DMS53 treated with DMSO at 0.1 percent for 48 hours (cell line): ENCODE measurements at regions not wholly inside any gene's neighbourhood (a gene's known extent, or its start where the extent isn't known, plus 50 kb on each side); places are given as distances from the start of the nearest gene placed in this dataset.
"Not testable (repeated sequence)": the region's sequence is repeated elsewhere in the genome, so short reads cannot be mapped to it uniquely, and the experiment has no call there.

Experiments used
- DNase-seq: peaks from one replicate; lab custom pipeline; 2025; ENCODE audit not compliant: unreplicated experiment; lab: John Stamatoyannopoulos, UW

DNA sequence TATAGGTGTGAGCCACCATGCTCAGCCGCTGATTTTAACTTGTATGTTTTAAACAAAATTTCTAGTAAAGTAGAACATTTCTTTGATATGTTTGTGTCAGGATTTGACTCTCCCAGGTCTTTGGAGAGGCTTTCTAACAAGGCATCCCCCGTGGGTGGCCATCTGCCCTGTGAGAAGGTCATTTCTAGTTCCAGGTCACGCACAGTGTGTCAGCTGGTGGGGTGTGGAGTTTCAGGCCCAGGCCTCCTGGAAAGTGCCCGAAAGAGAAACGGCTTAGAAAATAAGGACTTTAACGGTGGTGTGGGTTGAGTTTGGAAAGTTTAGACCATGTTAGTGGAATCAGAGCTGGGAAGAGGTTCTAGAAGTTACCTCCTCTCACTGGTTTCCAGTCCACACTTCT, 61.0 kb downstream of the SPDYE17 start:
- not testable (repeated sequence) for DNase-seq

DNA sequence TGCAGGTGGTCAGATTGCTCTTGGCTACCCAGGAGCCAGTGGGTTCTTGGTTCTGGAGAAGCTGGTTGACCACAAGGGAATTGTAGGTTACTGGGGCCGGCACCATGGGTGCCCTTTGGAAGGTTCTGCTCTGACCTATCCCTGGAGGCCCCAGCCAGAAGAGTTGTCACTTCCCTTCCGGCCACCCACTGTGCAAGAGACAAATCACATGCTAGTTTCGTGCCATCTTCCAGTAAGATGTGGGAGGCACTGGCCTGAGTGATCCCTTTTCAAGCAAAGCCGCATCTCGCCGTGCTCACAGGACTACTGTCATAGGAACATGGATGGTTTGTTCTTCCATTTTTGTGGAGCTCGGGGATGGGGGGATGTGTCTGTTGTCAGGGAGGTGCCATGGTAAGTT, 62.3 kb downstream of the SPDYE17 start:
- not testable (repeated sequence) for DNase-seq

DNA sequence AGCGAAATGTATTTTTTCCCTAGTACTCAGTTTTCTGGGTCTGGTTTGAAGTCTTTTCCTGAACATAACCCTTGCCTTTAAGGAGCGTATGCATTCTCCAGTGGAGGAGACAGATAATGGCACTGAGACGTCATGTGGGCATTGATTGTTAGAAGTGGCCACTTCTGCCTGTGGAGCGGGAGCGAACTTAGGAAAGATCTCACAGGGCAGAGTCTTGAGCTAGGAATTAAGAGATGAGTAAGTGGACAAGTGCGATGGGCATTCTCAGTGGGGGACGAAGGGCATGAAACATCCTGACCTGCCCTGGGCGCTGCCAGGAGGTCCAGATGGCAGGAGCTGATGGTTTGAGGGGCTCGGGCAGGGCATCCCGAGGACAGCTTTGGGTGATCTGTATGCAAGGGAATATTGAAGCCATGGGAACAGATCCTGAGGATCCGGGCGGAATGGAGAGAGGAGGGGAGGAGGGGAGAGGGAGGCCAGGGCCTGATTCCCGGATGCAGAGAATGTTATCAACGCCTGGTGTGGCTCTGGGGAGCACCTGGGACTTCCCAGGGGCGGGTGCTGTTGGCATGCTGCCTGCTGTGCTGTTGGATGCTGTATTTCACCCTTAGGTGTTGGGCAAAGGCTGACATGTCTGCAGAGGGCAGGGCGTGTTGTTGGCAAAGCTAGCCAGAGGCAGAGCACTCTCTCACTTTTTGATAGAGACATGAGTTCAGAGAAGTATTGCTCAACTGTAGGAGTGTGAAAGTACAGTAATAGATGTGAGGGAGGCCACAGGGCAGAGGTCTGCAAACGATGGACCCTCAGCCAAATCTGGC, 66.2 kb downstream of the SPDYE17 start:
- DNase-seq: not testable (repeated sequence)

DNA sequence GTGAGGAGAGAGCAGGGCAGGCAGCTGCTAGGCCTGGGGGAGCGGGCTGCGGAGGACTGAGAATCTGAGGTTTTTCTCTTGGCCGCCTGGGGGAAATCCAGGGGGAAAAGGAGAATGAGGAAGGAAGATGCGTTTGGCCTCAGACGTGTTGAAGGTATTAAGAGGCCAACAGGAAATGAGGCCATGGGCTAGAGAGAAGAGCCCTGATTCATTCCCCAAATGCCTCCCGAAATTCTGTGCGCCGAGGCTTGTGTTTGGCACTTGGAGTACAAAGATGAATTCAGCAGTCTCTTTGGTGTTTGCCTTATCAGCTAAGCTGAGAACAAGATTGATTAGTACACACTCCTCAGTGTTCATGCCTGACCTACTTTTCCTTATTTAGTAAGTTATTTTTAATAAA, 68.1 kb downstream of the SPDYE17 start:
- DNase-seq: not testable (repeated sequence)

DNA sequence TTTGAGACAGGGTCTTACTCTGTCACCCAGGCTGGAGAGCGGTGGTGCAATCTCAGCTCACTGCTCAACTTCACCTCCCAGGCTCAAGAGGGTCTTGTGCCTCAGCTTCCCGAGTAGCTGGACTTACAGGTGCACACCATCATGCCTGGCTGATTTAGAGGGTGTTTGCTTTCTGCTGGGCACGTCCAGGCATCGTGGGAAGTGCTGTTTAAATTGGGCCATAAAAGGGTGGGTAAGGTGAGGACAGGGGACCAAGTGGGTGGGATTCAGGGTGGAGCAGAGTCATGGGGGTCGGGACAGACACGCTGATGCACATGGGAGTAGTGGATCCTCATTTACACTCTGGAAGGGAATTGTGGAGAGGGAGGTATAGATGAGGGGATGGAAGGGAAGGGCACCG, 69.1 kb downstream of the SPDYE17 start:
- not testable (repeated sequence) for DNase-seq

DNA sequence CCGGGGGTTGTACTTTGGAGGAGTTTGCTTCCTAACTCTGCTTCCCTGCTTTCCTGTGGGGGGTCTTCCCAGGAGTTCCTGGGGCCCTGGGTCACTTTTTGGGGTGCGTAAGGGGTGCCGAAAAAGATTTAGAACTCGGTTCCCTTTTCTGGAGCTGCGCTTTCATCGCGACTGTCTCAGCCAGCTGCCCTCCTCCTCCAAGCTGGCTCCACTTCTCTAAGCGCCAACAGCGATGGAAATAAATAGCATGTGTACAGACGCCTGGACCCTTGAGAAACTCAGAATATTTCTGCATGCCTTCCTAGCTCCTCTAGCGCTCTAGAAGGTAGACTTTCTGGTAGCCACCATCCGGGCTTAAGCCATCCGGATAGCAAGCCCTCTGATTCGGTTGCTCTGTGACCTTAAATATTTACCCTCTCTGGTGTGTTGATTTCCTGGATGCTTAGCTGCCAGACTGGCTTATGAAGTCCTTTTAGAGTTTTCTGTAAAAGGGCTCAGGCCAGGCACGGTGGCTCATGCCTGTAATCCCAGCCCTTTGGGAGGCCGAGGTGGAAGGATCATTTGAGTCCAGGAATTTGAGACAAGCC, 71.7 kb downstream of the SPDYE17 start:
- not testable (repeated sequence) for DNase-seq

DNA sequence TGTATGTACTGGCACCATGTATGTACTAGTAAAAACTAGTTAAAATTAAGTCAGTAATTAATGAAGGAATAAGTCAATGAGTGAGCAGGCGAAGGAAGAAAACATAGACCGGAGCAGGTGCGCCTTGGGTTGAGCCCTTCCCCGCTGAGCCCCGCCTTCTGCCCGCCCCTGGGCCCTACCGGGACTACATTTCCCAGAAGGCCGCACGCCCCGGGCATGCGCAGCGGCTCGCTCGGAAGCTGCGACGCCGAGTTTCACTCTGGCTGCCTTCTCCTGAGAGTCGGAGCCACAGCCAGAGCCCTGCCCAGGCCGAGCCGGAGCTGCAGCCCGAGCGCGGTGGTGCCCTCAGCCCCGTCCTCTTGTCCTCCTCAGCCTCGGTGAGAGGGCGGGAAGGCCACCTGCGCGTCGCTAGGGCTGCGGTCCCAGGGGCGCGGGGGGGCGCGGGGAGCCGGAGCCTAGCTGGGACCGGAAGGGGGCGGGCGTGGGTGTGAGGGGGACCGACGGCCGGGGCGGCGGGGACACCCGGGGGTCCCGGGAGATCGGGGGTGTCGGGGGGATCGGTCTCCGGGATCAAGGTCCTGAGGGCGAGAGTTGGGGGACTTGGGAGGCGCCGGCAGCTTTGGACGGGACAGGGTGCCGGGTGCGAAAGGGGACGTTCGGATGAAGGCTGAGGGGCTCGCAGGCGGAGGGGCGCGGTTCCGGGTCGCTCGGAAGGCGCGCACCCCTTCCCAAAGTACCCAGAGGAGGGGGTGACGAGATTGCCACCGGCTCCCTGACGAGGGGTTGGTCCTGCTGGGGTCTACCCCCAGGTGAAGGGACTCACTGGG, 72.4 kb downstream of the SPDYE17 start:
- DNase-seq: not testable (repeated sequence)

DNA sequence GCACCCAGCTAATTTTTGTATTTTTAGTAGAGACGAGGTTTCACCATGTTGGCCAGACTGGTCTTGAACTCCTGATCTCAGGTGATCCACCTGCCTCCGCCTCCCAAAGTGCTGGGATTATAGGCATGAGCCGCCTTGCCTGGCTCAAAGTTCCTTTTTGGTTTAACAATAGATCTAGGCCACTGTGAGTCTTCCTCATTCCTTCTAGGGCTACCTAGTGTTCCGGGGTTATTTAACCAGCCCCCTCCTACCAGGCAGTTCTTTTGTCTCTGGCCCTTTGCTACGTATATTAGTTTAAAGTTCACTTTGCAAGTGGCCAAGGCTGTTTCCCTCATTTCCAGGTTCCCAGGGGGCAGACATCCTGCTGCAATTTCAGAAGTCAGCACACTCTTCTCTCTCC, 75.6 kb downstream of the SPDYE17 start:
- DNase-seq: not testable (repeated sequence)

DNA sequence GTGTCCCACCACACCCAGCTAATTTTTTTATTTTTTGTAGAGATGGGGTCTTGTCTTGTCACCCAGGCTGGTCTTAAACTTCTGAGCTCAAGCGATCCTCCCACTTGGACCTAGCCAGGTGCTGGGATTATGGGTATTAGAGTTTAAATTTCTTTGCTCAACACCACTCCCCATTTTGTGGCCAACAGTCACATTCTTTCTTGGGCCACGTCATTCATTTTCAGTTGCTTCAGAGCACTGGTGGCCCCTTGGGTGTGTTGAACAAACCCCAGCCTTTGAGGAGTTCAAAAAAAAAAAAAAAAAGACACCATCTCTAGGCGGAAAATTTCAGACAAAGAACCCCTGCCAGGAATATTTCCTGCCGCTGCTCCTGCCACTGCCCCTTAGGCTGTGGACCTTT, 77.0 kb downstream of the SPDYE17 start:
- DNase-seq: not testable (repeated sequence)

DNA sequence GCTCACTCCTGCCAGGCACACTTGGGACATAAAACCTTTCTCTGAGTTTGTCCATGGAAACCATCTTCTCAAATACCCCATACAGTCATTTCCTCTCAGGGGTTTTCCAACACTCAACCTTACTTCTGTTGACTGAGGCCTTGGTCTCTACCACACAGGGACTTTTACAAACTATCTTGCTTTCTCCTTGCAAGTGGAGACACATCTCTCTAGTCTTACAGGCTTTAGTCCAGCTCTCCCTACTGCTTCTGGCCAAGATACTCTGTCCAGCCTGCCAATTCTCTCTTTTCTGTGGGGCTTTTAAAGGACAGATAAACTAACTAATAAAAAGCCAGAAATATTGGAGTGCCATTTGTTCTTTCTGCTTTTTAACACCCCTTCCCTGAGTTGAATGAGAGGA, 87.6 kb downstream of the SPDYE17 start:
- not testable (repeated sequence) for DNase-seq

DNA sequence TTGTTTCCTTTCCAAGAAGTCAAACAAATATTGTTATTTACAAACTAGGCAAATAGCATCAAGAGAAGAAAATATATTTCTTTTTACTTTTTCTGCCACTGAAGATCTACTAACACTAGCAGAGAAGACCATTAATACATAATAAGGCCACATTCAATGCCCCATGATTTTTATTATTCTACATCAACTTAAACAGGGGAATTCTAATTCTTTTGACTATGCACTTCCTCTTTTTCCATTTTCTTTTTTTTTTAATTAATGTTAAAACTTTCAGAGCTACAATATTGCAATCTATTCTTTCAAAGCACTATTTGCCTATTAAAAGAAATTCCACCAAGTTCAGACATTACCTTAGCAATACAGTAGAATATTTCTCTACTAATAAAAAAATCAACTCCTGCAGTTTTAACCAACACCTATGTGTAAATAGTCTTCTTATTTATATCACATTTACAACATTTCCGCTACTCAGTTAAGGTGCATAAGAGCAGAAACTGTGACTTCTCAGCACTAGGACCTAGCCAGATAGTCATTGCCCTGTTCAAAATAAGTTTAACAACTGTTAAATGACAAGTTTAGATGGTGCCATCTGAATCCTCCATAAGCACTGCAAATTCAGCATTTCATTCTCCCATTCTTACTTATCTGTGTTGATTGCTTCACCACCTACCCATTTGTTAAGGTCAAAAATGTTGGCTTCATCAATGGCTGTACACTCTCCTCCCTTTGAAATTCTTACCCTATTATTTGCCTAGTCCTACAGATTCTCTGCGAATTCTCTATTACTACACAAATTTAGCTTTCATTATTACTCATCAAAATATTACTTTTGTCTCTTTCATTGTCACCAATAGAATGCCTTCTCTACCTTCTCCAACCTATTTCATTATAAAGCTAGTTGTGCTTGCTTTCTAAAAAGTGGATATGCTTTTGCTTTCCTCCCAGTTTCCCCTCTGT, 90.1 kb downstream of the SPDYE17 start:
- DNase-seq: not testable (repeated sequence)

DNA sequence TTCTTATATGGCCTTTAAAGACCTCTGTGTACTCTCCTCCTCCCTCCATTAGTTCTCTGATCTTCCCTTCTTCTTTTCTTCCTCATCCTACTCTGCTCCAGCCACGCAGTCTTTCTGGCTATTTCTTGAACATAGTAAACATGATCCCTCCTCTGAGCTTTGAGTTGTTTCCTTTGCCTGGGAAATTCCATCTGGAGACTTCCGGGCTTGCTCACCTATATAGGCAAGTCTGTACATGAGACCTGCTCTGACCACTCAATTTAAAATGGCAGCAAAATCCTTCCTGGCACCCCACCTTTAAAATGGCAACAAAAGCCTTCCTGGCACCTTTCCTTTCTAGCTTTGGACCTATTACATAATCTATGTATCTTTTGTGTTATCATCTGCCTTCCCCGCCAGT, 94.4 kb downstream of the SPDYE17 start:
- DNase-seq: not testable (repeated sequence)

DNA sequence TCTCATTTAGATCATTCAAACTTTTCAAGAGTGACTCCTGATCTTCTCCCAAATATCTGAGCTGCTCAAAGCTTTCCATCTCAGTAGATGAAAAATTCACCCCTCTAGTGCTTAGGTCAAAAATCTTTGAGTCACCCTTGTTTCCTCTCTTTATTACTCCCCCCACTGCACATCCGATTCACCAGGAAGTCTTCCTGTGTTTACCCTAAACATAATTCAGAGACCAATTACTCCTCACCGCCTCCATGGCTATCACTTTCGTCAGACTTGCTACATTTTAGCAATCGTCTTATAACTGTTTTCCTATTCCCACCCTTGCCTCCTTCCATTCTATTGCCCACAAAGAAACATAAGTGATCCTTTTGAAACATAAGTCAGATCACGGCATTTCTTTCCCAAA, 94.8 kb downstream of the SPDYE17 start:
- DNase-seq: not testable (repeated sequence)

DNA sequence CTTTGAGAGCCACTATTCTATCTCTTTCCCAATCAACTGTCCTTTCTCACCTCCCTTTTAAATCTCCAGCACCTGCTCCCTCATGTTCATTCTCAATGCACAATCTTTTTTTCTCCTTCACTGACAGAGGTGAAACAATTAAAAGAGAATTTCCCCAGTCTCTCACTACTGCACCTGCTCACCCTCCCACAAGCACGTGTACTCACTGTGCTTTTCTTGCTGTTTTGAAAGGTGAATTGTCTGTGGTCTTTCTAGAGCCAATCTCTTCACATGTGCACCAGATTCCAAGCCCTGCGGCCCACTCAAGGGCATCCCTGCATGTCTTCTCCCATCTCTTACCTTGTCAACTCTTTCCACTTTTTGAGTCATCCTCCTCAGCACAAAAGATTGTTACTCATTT, 95.8 kb downstream of the SPDYE17 start:
- DNase-seq: not testable (repeated sequence)

DNA sequence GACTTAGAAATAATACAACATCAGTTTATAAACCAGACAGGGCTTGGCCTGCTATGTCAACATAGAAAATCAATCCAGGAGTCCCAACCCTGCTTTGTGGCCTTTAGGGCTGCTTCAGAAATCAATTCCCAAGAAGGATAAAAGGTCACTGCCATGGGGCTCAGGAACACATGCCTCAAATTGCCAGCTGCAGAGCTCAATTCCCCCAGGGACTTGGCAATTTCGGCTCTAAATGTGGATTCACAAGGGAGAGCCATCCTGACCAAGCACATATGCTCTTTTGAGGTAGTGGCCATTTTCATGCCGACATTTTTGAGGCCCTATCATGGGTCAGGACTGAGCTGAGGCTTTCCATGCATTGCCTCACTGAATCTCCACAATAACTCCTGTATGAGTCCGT, 97.5 kb downstream of the SPDYE17 start:
- not testable (repeated sequence) for DNase-seq

DNA sequence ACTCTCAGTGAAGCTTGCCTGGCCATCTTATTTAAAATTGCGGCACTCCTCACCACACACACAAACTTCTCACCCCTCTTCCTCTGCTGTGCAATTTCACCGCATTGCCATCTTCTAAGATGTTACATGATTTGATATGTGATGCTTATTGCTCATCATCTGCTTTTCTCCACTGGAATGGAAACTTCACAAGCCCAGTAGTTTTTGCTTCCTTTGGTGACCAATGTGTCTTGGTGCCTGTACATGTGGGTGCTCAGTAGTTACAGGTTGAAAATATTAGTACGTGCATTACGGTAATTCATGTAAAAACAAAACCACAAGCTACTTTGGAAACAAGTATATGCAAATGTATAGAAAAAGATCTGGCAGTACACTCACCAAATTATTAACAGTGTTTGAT, 99.2 kb downstream of the SPDYE17 start:
- not testable (repeated sequence) for DNase-seq

DNA sequence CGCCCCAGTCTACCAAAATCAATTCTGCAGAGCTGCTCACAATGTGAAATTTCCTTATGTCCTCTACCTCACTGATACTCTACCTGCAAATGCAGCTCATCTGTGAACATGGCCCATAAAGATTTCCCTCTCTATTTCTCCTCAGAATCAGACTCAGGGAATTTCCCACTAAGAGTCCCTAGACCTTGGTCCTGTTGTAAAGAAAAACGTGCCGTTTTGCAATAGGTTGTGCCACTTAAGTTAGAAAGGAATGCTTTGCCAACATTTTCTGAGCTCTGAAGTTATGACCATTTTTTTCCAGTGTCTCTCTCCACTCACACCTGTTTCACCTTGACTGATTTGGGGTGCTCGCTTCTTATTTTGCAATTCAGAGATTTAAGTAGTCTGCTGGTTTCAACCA, 100.7 kb downstream of the SPDYE17 start:
- DNase-seq: not testable (repeated sequence)

DNA sequence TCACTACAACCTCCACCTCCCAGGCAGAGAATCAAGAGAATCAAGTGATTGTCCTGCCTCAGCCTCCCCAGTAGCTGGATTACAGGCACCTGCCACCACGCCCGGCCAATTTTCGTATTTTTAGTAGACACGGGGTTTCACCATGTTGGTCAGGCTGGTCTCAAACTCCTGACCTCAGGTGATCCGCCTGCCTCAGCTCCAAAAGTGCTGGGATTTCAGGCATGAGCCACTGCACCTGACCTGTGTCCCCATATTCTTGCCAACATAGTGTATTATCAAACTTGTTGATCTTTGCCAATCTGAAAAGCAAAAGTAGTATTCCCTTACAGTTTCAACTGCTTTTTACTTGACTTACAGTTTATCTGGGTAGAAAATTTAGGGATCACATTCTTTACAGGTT, 101.7 kb downstream of the SPDYE17 start:
- not testable (repeated sequence) for DNase-seq

DNA sequence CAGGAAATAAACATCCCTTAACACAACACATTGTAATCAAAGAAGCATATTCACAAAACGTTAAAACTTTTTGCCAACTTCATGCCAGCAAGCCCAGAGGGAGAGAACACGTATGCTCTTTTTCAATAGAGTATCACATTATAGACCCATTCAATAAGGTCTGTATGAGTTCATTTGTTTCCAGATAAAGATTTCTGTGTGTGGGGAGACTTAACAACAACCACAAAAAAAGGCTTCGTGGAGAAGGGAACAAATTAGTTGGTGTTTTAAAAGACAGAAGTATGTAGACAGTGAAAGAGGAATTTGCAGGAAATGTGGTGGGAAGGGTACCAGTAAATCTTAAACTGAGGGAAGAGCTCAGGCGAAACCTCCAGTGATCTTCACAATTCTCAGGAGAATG, 103.4 kb downstream of the SPDYE17 start:
- DNase-seq: not testable (repeated sequence)

DNA sequence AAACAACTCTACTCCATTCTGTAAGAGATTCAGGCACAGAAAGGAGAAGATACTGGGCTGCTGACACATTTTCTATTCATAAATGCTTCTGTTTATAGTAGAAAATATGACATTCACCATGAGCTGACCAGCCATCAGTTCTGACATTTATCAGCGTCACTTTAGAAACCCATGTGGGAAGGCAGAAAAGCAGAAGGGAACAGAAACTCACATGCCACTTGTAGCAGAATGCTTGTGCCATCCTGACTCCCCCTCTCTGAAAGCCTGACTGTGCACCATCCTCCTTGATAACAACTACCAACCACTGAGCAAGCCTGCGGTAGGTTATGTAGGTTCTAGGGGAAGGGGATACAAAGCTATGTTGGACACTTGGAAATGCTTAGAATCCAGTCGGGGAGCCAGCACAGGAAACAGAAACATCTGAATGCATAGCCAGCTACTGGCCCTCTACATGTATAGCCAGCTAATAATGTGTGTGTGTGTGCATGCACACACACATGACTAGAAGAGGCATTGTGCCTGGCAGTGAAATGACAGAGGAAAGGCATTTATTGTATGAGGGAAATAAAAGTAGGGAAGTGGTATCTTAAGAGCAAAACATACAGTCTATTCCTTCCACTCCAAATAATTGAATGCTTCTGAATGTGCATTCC, 104.3 kb downstream of the SPDYE17 start:
- not testable (repeated sequence) for DNase-seq
